M059J (cell line): ENCODE measurements at regions not wholly inside any gene's neighbourhood (a gene's known extent, or its start where the extent isn't known, plus 50 kb on each side); places are given as distances from the start of the nearest gene placed in this dataset.
"Not testable (repeated sequence)": the region's sequence is repeated elsewhere in the genome, so short reads cannot be mapped to it uniquely, and the experiment has no call there.

Experiments
- DNase-seq: peaks from one replicate; pipeline ENCODE4 v3.0.0-alpha.2; 2012; ENCODE audit warnings: low read depth

DNA sequence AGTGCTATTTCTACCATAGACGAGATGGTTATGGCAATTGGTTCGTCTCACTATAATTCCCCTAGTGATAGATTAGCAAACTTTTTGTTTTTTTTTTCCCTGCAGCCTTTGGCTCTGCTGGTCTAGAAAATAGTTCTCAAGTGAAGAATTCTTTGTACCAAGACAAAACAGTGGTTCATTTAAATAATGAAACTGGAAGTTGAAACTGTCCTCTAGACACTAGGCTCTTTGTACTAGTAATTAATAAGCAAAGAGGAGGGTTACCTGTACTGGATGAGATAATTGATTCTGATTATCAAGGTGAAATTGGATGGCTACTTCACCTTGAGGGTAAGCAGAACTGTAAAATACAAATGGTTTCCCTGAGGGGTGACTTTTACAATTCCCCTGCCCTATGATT is 156.9 kb upstream of the DCC start:
- DNase-seq: no peak

DNA sequence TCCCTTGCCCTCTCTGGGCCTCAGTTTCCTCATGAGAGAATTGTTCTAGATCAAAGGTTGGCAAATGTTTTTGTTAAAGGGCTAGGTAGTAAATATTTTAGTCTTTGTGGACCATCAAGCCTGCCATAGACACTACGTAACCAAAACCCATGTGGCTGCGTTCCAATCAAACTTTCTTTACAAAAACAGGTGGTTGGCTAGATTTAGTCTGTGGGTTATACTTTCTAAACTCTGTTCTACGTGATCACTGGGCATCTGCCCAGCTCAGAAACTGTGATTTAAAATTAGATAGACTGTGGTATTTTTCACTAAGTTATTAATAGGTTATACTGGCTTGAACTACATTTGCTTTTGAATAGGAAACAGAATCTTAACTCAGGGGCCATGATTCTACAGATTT is 149.8 kb upstream of the DCC start:
- DNase-seq: no peak

DNA sequence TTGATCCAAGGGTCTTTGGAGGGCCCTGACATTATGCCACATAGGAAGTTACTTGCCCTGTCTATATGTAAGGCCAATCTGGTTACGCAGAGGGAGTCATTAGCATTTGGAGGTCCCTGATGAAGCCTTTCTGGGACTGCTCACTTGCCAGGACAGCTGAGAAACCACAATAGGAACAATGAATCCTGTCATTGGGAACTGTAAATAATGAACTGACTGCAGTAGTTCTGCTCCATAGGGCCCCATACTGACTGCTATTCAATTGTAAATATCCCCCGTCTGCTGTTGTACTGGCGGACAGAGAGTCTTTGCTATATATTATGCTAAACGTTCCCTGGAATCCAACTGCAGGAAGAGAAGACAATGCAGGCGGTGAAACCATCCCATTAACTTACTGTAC is 149.4 kb upstream of the DCC start:
- DNase-seq: no peak

DNA sequence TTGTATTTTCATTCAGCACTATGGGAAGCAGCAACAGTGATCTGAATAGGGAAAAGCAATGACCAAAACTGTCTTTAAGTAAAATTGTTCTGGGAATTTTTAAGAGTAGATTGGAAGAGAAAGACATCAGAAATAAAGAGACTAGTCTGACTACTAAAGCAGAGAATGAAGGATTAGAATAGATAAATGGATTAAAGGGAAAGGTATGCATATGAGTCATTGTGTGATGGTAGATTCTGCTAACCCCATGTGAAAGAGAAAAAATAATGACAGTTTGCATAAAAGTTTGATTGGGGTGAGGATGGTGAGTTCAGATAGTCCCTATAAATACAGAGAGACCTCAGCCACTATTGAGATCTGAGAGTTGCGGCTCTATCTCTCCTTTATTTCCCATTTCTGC is 139.6 kb upstream of the DCC start:
- no peak for DNase-seq

DNA sequence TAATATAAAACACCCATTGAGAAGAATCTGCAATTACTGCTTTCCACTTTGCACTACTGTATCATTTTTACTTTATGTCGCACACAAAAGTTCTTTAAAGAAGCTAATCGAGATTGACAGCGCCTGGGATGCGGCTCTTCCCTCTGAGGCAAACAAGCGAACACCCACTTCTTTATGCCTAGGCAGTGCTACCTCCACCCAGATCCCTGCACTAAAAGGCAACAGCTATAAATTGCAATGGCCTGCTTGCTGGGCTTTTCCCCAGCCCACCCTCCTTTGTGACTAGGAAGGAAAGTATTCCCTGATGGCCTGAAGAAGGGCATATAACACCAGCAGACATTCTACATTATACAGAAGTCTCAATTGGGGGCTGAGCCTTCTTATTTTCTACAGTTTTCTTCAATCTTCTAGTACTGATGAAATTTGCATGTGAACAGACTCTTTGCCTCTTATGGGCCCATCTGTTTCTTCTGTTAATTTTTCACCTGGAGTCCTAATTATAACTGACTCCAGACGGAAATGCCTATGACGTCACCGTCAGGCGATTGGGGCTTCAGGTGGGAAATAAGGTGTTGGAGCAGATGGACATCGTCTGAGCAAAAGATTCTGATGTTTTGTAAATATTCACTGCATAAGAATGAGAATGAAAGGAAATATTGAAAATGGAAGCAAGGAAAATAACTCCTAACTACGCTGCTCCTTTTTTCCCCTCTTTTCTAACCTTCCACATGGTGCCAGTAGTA is 138.9 kb upstream of the DCC start:
- DNase-seq: no peak

DNA sequence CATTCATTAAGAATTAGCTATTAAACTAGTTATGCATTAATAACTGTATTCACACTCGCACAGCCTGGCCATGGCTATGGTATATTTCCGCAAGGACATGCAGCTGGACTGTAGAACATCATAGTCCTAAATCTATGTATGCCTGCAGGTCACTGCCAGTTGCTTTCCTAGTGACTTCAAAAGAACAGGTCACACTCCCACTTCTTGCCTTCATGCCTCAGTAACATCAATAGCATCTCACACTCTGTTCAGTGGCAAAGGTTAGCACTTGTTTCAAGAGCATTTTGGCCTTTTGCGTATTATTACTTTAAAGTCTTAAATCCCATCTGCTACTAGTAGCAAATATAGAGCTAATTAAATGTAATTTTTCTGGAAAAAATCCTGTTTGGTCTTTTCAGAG is 131.4 kb upstream of the DCC start:
- no peak for DNase-seq

DNA sequence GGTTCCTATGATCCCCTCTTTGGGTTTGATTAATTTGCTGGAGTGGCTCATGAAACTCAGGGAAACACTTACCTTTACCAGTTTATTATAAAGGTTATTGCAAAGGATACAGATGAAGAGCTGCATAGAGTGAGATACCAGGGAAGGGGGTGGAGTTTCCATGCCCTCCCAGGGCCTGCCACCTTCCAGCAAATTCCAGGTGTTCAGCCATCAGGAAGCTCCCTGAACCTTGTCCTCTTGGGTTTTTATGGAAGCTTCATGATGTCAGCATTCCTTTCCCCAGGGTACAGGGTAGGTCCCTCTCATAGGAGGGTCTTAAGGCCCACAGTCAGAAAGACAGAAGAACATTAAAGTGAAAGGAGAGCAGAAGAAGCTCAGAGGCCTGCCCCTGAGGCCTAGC is 123.9 kb upstream of the DCC start:
- no peak for DNase-seq

DNA sequence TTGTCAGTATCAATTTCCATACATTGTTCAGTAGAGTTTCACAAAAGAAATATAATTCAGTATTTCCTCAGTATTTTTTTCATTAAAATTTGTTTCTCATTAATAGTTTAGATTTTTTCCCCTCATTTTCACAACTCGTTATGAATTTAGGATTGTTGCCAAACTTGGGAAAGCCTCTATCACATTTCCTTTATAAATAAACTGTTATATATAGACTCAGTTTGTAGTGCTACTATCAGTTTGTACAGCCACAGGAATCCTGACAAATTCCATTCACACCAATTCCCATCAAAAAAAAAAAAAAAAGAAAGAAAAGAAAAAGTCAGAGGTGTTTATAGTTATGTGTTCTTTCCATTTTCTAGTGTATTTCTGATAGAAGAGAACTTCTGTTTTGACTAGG is 123.3 kb upstream of the DCC start:
- DNase-seq: no peak

DNA sequence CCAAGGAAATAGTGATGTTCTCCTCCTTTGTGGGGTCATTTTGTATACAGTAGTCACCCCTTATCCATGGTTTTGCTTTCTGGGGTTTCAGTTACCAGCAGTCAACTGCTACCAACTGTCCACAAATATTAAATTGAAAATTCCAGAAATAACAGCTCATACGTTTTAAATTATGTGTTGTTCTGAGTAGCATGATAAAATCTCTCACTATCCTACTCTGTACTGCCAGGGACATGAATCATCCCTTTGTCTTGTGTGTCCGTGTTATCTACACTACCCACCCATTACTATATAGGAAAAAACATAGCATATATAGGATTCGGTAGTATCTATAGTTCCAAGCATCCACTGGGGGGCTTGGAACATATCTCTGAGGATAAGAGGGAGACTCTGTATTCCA is 120.9 kb upstream of the DCC start:
- DNase-seq: no peak

DNA sequence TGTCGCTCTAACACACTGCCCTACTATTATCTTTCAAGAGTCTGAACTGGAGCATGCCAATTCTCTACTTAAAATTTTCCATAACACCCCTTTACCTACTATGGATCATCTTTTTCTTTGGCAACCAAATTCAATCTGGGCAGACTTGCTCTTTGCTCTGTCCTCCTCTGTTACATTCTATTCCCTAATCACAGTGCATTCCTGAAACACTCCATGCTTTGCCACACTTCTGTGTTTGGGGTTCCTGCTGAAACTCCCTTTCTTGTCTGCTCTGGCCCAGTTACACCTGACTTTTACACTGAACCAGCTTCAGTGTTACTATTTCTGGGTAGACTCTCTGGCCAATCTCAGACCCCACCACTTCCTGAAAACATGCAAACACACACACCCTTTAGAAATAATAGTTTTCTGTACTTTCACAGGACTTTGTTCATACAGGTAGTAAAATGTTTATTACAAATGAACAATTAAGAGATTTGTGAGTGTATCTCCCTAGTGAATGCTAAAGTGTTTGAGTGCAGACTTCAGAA is 119.9 kb upstream of the DCC start:
- DNase-seq: no peak

DNA sequence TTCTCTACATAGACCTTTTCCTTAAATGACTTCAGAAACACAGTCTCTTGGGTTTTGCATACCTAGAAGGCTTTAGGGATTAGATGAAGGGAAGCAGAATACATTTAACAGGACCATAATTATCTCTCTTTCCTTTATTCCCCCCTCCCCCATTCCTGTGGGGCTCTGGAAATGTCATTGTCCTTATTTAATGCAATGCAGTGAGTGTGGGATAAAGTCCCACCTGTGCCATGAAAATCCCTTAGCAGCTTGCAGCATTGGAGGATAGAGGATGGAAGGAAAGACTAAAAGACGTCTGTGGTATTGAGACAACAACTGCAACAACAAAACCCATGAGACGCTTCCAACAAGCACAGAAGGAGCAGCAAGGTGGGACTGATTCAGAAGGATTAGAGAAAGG is 117.8 kb upstream of the DCC start:
- DNase-seq: no peak

DNA sequence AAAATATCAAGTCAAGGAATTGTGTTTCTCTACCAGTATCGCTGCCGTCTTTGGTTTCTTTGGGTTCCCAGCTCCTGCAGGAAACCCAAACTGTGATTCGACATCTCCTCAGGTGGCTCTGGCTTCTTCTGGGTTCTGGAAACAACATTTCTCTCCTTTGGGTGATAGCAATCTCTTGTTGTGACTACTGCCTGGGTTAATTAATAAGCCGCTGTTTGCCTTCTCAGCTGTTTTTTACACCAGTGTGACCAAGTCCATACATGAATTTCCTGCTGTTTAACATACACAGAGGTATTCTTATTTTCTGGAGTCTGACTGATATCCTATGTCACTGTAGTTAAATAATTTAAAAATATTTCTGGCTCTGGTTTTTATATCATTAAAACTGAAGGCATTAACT is 112.5 kb upstream of the DCC start:
- no peak for DNase-seq

DNA sequence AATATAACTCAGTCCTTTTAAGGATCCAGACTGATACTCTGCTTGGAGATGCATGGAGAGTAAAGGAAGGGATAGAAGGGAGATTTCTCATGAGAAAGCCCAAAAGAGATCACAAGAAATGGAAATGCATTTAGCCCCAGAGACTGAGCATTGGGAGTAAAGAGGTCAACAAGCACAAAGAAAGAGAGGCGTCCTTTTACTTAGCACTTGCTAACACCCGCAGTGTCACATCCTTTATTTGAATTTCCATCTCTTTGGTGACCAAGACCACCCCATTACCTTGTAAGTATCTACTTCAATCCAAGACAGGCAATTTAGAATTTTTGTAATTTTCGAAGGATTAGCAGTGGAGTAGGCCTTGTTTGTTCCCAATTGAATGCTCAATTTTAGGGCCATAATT is 111.8 kb upstream of the DCC start:
- no peak for DNase-seq

DNA sequence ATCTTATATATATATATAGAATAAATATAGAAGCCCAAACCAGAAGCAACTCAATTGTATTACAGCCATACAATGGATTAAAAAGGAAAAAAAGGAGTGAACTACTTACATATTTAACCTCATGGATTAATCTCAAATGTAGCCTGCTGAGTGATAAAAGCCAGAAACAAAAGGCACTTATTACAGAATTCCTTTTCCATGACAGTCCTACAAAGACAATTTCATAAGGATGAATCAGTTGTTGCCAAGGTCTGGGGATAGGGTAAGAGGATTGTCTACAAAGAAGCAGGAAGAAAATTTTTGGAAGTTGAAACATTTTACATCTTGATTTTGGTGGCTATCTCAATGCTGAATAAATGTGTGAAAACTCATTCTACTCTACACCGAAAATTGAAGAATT is 103.9 kb upstream of the DCC start:
- DNase-seq: no peak

DNA sequence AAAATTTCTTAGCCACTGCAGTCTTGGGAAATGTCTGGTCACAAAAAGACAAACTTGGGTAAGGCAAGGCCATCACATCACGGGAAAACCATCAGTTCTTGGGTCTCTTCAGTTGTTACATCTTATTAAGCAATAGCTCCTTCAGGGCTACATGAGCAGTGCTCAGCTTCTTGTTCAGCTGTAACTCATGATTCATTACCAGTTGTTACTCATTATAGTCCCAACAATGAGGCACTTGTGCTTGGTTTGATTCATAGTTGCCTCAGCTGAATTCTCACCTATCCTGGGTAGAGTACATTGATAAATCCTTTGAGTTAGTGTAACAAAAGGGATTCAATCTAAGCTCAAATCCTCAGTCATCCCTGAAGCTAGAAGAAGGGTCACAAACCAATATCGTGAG is 102.4 kb upstream of the DCC start:
- no peak for DNase-seq

DNA sequence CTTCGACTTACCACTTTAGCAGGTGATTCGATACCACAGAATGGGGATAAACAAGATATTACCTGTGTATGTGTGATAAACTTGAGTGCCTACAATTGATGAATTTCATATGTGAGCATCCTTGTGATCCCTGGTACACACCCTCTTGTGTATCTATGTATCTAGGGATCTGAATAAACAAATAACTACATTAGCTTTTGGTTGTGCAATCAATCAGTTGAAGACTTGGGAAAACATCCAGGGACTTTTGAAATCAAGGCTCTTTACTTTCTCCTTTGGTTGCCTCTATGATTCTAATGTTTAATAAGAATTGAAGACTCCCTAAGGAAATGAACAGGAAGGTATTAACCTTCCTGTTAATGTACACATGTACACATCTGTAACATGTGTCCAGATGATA is 97.3 kb upstream of the DCC start:
- DNase-seq: no peak

DNA sequence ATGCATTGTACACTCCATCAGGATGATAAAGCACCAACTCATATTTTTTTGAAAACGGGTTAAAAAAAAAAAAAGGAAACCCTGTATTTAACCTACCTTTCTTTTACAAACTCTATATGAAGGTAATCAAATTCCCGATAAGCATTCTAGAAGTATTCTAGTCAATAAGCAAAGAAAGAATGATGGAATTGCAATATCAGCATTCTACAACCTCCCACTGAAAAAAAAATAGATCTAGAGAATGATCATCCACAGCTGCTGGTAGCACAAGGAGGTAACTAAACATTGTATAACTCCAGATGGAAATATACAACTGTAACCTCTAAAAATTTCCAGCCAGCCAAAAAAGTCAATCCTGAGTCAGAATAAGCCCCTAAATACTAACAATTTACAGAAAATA is 95.3 kb upstream of the DCC start:
- DNase-seq: no peak

DNA sequence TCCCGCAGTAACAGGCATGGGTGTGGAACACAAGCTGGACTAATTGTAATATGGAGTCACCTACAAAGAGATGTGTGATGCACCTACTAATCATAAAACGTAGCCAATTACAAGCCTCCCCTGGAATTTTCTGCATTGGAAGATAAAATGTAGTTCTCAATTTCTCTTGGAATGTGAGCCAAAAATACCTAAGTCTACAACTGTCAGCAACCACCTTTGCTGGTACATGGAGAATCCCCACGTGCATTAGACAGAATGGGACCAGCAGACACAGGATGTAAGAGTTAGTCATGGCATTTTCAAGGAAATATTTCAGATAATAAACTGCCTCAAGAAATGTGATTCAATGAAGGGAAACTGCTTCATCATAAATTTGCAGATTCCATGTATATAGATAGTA is 85.6 kb upstream of the DCC start:
- DNase-seq: no peak

DNA sequence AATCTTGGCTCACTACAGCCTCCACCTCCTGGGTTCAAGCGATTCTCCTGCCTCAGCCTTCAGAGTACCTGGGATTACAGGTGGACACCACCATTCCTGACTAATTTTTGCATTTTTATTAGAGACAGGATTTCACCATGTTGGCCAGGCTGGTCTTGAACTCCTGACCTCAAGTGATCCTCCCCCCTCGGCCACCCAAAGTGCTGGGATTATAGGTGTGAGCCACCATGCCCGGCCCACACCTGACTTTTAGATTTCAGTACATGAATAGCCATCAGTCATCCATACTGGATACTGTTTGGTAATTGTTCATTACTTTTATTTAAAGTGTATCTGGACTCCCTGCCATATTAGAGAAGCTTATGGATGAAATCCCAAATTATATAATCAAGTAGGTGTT is 82.6 kb upstream of the DCC start:
- not testable (repeated sequence) for DNase-seq

DNA sequence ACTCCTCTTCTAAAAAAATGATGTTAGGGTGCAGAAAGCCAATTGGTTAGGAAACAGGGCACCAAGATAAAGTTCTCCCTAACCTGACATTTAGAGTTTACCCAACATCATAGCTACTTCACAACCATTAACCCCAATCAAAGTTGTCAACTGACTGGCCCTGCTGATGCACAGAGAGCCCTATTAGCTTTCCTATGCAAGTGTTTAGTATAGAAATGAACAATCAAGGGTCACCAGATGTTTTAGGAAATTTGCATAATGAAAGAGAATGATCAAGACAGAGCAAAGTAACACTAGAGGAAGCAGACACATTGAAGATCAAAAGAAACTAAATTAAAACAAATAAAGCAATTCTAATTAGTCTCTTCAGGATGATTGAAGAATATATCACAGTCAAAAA is 64.2 kb upstream of the DCC start:
- DNase-seq: no peak

DNA sequence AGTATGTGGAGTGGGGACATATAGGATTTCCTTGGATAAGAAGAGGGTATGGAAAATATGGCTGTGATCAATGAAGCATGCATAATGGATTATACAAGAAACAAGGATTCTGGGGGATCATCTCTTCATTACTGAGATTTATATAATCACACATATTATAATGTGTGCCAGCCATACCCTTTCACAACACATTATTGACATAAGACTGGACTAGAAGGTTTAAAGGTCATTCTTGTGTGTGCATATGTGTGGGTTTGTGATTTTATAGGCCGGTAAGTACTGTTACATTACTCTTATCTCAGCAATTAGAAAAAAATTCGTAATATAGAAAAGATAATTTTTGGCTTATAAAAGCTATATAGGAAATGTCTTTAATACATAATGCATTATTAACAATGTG is 62.2 kb upstream of the DCC start:
- DNase-seq: no peak

DNA sequence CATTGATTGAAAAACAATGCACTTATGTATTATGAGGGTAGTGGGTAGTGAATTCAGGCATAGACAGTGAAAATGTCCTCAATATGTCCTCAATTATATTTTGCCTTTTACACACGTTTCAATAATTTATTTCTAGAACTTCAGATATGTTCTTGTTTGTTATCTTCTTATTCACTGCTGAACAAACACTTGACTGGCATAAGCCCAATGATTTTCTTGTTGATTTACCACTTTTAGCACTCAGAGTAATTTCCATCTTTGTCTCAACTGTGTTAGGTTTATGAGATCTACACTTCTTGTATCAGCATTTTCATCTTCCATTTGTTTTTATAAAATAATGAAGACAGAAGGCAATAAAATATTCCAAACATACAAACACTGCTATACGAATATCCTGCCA is 61.8 kb upstream of the DCC start:
- DNase-seq: no peak

DNA sequence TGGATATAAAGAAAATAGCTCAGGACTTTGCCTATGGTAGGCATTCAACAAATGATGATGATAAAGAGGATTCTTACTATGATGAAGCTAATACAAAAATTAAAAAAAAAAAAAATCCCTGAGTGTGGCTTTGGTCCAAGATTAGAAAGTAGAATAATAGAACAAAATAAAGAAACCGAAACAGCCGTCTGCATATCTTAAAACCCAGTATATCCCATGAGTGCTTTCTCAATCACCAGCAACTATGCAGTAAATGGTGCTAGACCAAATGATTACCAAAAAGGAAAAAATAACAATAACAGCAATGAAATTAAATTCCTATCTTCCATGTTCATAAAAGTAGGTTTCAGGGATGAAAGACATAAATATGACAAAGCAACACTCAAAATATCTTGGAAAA is 59.3 kb upstream of the DCC start:
- DNase-seq: no peak

DNA sequence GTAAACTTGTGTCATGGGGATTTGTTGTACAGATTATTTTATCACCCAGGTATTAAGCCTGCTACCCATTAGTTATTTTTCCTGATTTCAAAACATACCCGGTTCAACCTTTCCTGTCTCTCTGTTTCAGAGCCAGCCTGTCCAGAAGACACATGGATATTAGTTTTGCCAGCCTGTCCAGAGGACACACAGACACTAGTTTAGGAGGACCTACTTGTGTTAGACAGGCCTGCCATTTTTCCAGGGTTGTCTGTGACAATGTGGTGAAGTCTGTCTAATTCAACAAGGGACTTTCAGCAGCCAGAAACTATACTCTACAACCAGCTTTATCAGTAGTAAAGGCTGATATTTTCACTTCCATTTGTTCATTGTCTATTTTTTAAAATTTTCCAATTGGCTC is 56.1 kb upstream of the DCC start:
- no peak for DNase-seq
